ENCODE measurements at regions not wholly inside any gene's neighbourhood (a gene's known extent, or its start where the extent isn't known, plus 50 kb on each side); places are given as distances from the start of the nearest gene placed in this dataset.

GRCh38 chr5:92879806-92880543 is 701.0 kb downstream of the NR2F1-AS1 start:
- no CpG with 5 or more reads among the region's 2 CpGs for WGBS (ENCODE audit: insufficient coverage)
- Mint-ChIP-seq H3K27ac (no peak overlapping the region), H3K4me3 (no peak overlapping the region), H3K9me3 (ENCODE audit: insufficient read depth) (no peaks in the 10 kb centered on the region), H3K27me3 (no peaks in the 10 kb centered on the region), H3K4me1 (no peaks in the 10 kb centered on the region)
- no peak overlapping the region for H3K9ac ChIP-seq (ENCODE audit: low read length)
- no peak for ATAC-seq (ENCODE audit: low read depth)
- H3K4me3 ChIP-seq (ENCODE audit: control extremely low read depth in 1 of 5, extremely low read depth in 1 of 5, insufficient read depth in 1 of 5, low read depth in 2 of 5, low read length in 4 of 5): no peak overlapping the region
- H3K27ac ChIP-seq (ENCODE audit: low read length in 2 of 2): no peak overlapping the region
- H3K4me1 ChIP-seq (ENCODE audit: control insufficient read depth in 2 of 2, insufficient read depth in 2 of 2, low read length in 2 of 2): no peaks in the 10 kb centered on the region
- no peaks in the 10 kb centered on the region for H3K27me3 ChIP-seq (replicated peaks in 1 of 4; ENCODE audit: control extremely low read depth in 1 of 4, control insufficient read depth in 3 of 4, insufficient read depth in 4 of 4, low read length in 3 of 4)
- ChIA-PET POLR2A (no interaction called here), CTCF (no interaction called here)
- H2AFZ ChIP-seq (ENCODE audit: insufficient read depth, low read depth, low read length, poor library complexity, severe bottlenecking): no peak overlapping the region
- H3K4me2 ChIP-seq (replicated peaks; ENCODE audit: low read depth, low read length, poor library complexity, severe bottlenecking): no peak overlapping the region
- H4K20me1 ChIP-seq (ENCODE audit: control insufficient read depth, insufficient read depth, low read length, poor library complexity, severe bottlenecking): no peaks in the 10 kb centered on the region
- no peak for DNase-seq
- no peak for TF ChIP-seq EZH2 (IDR thresholded peaks at IDR 0.05; ENCODE audit: borderline replicate concordance, insufficient read depth, low read depth, low read length, poor library complexity, severe bottlenecking)
- TF ChIP-seq, protein P1, sequence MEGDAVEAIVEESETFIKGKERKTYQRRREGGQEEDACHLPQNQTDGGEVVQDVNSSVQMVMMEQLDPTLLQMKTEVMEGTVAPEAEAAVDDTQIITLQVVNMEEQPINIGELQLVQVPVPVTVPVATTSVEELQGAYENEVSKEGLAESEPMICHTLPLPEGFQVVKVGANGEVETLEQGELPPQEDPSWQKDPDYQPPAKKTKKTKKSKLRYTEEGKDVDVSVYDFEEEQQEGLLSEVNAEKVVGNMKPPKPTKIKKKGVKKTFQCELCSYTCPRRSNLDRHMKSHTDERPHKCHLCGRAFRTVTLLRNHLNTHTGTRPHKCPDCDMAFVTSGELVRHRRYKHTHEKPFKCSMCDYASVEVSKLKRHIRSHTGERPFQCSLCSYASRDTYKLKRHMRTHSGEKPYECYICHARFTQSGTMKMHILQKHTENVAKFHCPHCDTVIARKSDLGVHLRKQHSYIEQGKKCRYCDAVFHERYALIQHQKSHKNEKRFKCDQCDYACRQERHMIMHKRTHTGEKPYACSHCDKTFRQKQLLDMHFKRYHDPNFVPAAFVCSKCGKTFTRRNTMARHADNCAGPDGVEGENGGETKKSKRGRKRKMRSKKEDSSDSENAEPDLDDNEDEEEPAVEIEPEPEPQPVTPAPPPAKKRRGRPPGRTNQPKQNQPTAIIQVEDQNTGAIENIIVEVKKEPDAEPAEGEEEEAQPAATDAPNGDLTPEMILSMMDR (IDR thresholded peaks at IDR 0.05): no peak
- H3K79me2 ChIP-seq (ENCODE audit: control insufficient read depth, insufficient read depth, low read length): no peaks in the 10 kb centered on the region
- intact Hi-C loops (cut with micrococcal nuclease): no loop called here
- H3K9me3 ChIP-seq (ENCODE audit: control extremely low read depth in 1 of 3, control insufficient read depth in 2 of 3, insufficient read depth in 1 of 3, low read length in 2 of 3): peaks cover 0 to 13% (median 11%) of the 10 kb centered on the region in 3 donors
- no peaks in the 10 kb centered on the region for H3K36me3 ChIP-seq (replicated peaks in 1 of 2; ENCODE audit: control extremely low read depth in 1 of 2, control insufficient read depth in 1 of 2, extremely low read depth in 1 of 2, insufficient read depth in 2 of 2, low read length in 1 of 2)

- TF ChIP-seq EZH2 (IDR thresholded peaks at IDR 0.05; ENCODE audit: borderline replicate concordance, insufficient read depth, low read depth, low read length, poor library complexity, severe bottlenecking): no peak
- TF ChIP-seq, protein P1 (IDR thresholded peaks at IDR 0.05): no peak
- Histone ChIP-seq H2AFZ (ENCODE audit: insufficient read depth, low read depth, low read length, poor library complexity, severe bottlenecking) (no peak overlapping the region), H4K20me1 (ENCODE audit: control insufficient read depth, insufficient read depth, low read length, poor library complexity, severe bottlenecking) (no peaks in the 10 kb centered on the region), H3K4me2 (replicated peaks; ENCODE audit: low read depth, low read length, poor library complexity, severe bottlenecking) (no peak overlapping the region), H3K9ac (ENCODE audit: low read length) (no peak overlapping the region), H3K79me2 (ENCODE audit: control insufficient read depth, insufficient read depth, low read length) (no peaks in the 10 kb centered on the region), H3K36me3 (replicated peaks in 1 of 2; ENCODE audit: control extremely low read depth in 1 of 2, control insufficient read depth in 1 of 2, extremely low read depth in 1 of 2, insufficient read depth in 2 of 2, low read length in 1 of 2) (no peaks in the 10 kb centered on the region), H3K4me3 (ENCODE audit: control extremely low read depth in 1 of 5, extremely low read depth in 1 of 5, insufficient read depth in 1 of 5, low read depth in 2 of 5, low read length in 4 of 5) (no peak overlapping the region), H3K9me3 (ENCODE audit: control extremely low read depth in 1 of 3, control insufficient read depth in 2 of 3, insufficient read depth in 1 of 3, low read length in 2 of 3) (peaks cover 0 to 13% (median 11%) of the 10 kb centered on the region in 3 donors), H3K27me3 (replicated peaks in 1 of 4; ENCODE audit: control extremely low read depth in 1 of 4, control insufficient read depth in 3 of 4, insufficient read depth in 4 of 4, low read length in 3 of 4) (no peaks in the 10 kb centered on the region), H3K27ac (ENCODE audit: low read length in 2 of 2) (no peak overlapping the region), H3K4me1 (ENCODE audit: control insufficient read depth in 2 of 2, insufficient read depth in 2 of 2, low read length in 2 of 2) (no peaks in the 10 kb centered on the region)
- ChIA-PET CTCF (no interaction called here), POLR2A (no interaction called here)
- no peak for ATAC-seq (ENCODE audit: low read depth)
- intact Hi-C loops (cut with micrococcal nuclease): no loop called here
- WGBS (ENCODE audit: insufficient coverage): no CpG with 5 or more reads among the region's 2 CpGs
- H3K4me1 Mint-ChIP-seq: no peaks in the 10 kb centered on the region
- no peak overlapping the region for H3K4me3 Mint-ChIP-seq
- H3K9me3 Mint-ChIP-seq (ENCODE audit: insufficient read depth): peaks cover 10% of the 10 kb centered on the region
- H3K27me3 Mint-ChIP-seq: no peaks in the 10 kb centered on the region
- no peak overlapping the region for H3K27ac Mint-ChIP-seq
- no peak for DNase-seq
Measured at GRCh38 chr5:92874790-92875189, 706.2 kb downstream of the NR2F1-AS1 start.

Data from B cell (primary cell).